CD4-positive, alpha-beta T cell treated with Interferon alpha-2 for 1 hour (primary cell): ENCODE measurements at regions not wholly inside any gene's neighbourhood (a gene's known extent, or its start where the extent isn't known, plus 50 kb on each side); places are given as distances from the start of the nearest gene placed in this dataset.
"Not testable (repeated sequence)": the region's sequence is repeated elsewhere in the genome, so short reads cannot be mapped to it uniquely, and the experiment has no call there.

Experiments used
- DNase-seq, 2 donors: peaks; one replicate each; pipeline ENCODE4 v3.0.0-alpha.2; 2020 to 2022

DNA sequence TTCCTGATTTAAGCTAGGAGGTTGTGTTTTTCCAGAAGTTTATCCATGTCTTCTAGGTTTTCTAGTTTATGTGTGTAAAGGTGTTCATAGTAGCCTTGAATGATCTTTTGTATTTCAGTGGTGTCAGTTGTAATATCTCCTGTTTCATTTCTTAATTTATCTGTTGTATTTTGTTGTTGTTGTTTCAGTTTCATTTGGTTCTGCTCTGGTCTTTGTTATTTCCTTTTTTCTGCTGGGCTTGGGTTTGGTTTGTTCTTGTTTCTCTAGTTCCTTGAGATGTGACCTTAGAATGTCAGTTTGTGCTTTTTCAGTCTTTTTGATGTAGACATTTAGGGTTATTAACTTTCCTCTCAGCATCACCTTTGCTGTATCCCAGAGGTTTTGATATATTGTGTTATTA lies 62.8 kb downstream of the SCP2D1 start:
- not testable (repeated sequence) for DNase-seq

DNA sequence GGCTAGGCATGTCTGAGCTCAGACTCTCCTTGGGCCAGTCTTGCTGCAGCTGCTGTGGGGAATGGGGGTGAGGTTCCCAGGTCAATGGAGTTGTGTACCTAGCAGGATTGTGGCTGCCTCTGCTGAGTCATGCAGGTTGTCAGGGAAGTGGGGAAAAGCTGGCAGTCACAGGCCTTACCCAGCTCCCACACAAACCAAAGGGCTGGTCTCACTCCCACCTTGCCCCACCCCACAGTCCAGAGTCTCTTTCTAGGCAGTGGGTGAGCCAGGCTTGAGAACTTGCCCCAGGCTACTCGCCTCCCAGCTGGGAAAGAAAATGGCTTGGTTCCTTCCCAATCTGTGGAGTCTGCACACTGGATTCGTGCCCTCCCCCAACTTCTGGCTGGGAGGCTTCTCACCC lies 65.7 kb downstream of the SCP2D1 start:
- DNase-seq, result no peak

DNA sequence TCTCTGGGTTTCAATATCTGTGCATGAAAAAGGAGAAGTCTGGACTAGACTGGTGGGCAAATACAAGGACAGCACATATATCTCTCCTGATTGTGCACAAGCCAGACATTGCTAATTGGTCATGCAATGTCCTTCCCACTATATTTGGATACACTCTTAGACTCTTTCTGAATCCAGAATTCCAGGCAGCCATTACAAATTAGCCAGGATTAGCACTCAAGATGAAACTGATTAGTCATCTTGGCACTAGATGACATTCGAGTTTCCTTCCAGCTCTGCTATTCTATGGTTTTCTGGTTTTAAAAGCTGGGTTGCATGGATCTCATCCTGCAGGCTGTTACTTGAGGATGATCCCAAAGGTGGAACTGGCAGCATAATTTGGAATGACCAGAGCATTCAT lies 73.2 kb downstream of the SCP2D1 start:
- DNase-seq, result no peak

DNA sequence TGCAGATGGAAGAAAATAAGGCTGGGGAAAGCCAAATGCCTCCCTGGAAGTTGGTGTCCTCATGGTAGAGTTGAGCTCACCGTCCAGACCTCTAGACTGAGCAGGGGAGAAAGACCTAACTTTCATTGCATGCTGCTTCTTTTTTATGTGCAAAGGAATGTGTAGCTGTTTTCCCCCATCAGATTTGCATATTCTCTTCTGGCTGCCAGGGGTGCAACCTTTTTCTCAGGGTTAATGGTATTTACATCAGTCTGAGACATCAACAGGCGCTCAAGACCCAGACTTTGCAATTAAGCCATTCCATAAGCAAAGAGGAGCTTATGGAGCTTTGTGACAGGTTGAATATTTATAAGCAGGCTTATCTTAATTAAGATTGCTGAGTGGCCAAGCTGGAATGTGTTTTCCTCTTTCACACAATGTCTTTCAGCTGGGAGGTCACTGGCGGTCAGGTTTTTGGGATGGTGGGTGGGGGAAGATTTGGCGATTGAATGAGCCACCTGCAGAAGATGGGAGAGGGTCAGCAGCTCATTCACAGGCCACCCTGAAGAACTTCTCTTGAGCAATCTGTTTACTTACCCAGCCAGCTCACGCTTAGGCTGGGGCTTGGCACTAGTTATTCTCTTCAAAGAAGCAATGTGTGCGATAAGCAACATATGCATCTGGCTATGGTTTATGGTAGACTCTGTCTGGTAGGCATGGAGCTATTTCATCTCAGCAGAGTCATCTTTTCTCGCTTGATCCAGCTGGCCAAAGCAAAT lies 88.6 kb downstream of the SCP2D1 start:
- DNase-seq, result no peak

DNA sequence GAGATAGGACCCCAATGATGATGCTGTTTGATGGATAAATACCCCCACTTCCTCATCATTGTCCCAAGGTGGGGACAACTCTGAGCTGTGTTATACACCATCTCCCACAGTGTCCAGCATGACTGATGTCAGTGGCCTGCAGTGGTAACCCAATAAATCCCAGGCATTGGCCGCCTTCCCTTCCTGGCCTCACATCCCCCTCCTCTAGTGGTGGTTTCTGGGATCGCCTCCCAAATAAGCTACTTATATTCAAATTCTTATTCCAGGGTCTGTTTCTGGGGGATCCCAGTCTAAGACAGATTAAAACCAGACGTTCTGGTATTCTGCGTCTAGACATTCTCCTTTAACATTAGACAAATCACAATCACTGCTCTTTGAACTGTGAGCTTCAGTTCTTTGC lies 90.6 kb downstream of the SCP2D1 start:
- no peak for DNase-seq

DNA sequence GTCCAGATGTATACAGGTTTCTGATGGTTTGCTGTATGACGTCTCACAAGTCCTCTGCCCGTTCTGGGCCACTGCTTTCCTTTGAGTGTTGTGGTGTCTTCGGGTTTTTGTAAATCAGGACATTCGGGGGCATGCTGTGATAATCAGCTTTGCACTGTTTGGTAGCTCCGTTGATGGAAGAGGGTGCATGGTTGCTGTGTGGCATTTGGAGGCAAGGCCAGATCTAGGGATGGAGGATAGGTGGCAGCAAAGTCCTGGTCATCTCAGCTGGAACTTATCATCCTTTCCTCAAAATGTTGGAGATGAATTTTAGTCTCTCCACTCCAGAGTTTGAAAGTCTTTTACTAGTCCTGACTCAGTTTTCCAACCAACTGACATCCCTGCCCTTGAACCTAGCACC lies 91.0 kb downstream of the SCP2D1 start:
- no peak for DNase-seq

DNA sequence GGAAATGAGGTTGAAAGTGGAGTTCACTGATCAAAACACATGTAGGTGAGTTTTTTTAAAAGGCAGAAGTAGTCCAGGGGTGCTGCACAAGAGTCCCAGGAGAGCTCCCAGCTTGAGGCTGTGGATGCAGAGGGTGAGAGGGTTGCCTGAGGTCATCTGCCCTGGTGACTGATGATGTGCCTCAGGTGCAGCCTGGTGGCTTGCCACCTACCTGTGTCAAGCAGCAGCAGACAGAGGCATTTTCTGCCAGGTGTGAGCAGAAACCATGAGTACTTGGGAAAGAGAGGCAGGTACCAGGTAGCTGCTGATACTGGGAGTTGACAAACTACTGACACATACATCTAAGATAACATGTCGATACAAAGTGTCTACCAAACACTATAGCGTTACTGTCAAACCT lies 92.5 kb downstream of the SCP2D1 start:
- DNase-seq, result no peak

DNA sequence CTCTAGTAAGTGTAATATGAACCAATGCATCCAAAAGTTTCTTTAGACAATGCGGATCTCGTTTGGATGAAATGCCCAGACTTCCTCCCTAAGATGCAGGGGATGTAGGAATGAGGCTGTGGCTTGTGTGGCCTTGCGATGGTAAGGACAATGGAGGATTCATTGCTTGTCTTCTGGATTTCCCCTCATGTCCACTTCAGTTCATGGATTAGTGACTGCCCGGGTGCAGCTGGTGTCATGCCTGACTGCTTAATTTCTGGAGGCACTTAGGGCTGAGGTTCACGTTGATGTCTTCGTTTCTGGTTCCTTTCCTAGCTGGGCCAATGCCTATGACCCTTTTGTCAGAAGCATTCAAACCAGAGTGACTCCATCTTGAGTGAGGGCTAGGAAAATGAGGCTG lies 93.8 kb downstream of the SCP2D1 start:
- DNase-seq, result no peak

DNA sequence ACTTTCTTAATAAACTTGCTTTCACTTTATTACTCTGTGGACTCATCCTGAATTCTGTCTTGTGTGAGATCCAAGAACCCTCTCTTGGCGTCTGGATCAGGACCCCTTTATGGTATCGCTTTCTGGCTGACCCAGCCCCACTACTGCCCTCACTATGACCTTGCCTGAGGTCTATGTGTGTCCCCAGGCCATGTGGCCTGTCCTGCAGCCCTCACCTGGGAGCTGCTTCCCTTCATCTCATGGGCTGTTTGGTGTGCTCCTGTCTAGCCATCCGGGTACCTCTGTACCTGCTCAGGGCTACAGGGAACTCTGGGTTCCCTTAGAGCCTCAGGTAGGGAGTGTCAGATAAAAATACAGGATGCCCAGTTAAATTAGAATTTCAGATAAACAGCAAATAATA lies 94.5 kb downstream of the SCP2D1 start:
- no peak for DNase-seq

DNA sequence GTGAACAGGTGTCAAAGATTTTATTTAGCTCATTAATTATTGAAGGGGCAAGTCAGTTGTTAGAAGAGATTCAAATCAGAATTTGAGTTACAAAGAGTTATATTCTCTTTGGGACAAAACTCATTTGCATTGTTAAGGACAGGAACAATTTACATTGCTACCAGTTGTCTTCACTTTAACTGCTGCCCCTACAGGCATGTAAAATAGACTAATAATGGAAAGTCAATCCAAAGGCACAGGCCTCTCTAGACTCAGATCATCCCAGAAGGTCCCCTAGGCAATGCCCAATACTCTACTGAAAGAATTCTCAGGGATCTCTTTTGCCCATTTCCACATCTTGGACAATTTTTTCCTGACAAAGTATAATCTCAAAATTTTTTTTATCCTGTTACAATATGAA lies 95.7 kb downstream of the SCP2D1 start:
- DNase-seq, result no peak

DNA sequence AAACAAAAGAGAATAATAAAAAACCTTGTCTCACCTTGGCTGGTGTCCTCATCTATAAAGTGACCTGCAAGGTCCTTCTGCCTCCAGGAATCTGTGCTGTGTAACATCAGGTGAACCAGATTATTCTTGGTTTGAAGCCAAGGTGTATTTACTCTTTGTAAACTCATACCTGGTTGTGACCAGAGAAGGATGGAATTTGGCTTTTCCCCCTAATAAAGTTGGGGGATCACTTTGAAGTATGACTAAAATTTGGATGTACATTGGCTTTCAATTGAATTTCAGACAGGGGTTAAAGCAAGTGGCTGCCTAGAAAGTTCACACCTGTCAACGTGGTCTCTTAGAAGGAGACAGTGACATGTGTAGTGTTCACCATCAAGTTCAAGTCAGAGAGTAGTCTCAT lies 100.1 kb downstream of the SCP2D1 start:
- no peak for DNase-seq

DNA sequence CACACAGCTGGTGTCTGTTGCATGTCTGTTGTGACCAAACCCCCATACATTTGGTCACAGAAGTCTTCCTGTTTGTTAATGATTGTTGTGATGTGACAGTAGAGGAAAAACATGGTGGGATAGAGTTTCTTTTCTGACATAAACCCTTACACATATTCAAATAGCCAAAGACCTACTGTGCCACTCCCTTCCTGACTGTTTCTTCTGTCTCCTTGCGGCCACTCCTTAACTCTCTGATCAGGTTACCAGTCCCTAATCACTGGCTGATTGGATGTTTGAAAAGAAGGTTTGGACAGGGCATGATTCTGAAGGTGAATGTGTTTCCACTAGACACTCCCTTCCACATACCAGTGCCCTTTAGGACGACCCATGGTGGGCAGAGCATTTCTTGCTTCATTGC lies 101.2 kb downstream of the SCP2D1 start:
- no peak for DNase-seq

DNA sequence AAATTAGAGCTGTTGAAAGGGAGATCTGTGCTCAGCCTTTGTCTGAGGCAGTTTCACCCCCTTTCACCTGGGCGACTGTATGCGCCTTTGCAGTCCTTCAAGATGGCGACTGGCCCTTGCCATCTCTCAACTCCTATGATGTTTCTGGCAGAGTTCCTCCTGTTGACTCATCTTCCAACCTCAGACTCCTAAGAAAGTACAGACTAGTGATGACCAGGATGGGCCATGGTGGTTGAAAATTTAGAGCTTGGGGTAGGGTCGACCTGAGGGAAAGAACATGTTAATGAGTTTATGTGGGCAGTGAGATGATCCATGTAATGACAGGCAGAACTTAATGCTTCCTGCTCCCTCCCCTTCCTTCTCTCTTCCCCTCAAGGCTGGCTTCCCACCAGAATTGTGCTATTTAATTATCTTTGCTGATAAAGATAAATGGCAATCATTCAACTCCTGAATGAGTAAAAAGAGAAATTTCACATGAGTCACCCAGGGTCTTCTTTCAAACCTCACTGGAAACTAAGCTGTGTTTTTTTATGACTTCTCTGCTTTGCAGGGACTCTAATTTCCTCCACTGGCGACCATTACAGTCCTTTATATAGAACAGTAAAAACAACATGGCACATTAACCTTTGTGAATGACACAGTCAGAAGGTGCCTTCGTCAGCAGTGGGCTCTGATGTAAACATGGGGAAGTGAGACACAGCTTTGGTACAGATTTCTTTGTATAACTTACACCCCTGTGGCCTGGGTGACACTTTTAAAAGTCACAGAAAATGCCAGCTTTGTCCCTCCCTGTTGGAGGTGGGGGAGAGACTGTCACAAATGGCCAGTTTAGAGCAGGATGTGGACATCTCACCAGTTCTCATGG lies 103.5 kb downstream of the SCP2D1 start:
- no peak for DNase-seq

DNA sequence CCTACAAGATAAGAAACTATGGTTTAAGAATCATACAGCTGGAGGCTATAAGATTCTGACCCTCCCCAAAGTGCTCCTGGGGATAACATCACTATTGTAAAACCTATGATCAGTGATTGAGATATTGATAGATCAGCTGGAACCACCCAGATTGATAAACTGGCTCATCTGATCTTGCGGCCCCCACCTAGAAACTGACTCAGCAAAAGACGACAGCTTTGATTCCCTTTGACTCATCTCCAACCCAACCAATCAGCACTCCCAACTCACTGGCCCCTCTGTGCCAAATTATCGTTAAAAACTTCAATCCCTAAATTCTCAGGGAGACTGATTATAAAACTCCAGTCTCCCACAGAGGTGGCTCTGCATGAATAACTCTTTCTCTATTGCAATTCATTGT lies 106.4 kb downstream of the SCP2D1 start:
- DNase-seq, result no peak

DNA sequence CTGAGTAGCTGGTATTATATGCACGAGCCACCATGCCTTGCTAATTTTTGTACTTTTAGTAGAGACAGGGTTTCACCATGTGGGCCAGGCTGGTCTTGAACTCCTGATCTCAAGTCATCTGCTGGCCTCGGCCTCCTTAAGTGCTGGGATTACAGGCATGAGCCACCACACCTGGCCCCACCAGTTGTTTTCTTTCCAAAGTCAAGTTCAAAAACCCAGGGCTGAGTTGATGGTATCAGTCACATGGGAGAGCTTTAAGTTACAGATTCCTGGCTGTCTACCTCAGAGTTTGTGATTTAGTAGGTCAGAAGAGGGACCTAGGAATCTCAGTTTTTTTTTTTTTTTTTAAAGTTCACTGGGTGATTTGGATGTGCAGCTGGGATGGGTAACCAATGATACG lies 107.7 kb downstream of the SCP2D1 start:
- no peak for DNase-seq

DNA sequence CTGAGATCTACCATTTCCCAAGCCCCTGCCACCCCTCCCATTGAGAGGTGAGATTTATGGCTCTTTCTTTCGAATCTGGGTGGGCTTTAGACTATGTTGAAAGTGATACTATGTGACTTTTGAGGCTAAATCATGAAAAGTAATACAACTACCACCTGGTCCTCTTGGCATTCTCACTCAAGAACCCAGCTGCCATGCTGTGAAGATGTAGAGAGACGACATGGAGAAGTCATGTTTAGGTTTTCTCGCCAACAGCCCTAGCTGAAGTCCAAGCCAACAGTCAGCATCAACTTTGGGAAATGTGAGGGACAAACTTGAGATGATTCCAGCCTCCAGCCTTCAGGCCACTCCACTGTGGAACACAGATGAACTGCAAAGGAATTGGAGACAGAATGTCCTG lies 108.7 kb downstream of the SCP2D1 start:
- no peak for DNase-seq

DNA sequence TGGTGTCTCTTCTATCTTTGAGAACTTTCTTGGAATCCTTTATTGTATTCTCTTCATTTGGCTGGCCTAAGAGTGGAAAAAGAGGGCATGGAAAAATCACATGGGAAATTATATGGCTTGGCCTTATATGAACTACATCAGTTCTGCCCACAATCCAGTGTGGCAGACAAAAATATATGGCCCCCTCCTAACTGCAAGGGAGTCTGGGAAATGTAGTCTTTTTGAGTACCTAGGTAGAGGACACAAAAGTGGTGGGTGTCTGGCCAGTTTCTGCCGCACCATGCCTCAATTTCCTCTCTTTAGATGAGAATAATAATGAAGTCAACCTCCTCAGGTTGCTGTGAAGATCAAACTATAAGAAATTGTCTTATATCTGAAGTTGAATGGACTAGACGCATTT lies 109.3 kb downstream of the SCP2D1 start:
- no peak for DNase-seq

DNA sequence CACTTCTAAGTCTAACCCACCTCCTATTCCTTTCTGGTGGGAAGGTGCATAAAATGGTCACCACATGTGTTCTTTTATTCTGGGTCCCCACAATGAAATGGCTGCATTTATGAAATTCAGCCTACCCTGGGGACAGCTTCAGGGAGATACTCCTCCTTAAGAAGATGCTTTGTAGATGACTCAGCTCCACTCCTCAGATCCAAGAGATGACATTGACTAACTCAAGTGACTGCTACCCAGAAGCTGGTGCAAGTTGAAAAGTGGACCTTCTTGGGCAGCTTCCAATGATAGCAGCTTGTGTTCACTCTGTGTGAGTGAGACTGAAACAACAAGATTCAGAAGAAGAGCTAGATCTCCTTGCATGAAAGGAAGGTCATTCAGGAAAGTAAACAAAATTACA lies 113.4 kb downstream of the SCP2D1 start:
- DNase-seq, result no peak

DNA sequence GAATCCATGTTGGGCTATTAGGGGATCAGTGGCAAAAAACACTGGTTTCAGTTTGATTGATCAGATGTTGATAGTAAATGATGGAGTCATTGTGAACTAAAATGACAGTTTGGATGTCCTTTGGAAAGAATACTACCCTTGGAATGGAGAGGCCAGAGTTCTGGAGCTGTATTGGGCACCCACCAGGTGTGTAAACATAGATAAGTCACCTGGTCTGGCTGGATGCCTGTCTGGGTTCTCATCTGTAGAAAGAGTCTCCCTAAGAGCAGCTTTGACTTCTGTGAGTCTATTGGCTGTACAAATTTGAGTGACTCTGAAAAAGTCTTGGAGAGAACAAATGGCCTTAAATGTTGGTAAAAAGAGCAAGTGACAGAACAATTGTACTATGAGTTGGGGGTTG lies 115.0 kb downstream of the SCP2D1 start:
- no peak for DNase-seq

DNA sequence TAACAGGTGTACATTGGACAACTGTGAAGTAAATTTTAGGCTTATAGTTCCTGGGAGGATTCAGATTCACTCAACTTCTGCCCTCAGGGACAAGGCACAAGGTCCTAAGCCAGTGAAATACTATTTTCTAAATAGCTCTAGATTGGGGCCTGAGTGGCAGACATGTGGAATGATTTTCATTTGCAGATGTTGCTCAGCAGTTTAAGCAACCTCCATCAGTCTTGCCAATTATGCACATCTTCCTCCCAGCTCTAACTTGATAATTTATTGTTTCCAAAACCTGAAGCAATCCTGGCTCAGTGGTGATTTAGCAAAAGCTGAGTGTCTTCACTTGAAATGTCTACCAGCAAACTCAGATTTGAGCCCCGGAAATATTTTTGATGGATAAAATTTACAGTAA lies 116.2 kb downstream of the SCP2D1 start:
- no peak for DNase-seq

DNA sequence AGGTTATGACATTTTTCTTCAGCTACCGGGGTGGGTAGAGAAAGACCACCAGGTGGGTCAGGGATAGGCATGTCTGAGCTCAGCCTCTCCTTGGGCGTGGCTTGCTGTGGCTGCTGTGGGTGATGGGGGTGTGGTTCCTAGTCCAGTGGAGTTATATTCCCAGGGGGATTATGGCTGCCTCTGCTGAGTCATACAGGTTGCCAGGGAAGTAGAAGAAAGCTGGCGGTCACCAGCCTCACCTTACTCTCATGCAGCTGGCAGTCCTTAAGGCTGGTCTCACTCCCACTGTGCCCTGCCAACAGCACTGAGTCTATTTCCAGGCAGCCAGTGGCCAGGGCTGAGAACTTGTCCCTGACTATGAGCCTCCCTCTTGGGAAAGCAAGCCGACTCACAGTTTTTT lies 130.0 kb downstream of the SCP2D1 start:
- DNase-seq, result no peak

DNA sequence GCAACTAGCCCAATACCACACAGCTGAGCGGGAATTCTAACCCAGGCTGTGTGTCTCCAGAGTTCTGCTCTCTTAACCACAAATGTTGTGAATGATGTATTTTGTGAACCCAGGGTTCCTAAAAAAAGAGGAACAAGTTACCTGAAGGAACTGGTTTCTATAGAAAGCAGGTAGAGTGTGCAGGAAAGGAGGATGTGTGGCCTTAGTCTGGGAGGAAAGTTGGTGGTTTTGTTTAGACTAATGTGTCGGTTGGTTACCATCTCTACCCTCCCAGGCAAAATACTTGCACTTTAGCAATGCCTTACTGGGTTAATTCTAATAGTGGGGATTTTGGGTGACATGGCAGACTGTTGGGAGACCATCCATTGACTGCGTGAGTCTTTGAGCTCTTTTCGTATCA lies 143.3 kb downstream of the SCP2D1 start:
- DNase-seq, result no peak

DNA sequence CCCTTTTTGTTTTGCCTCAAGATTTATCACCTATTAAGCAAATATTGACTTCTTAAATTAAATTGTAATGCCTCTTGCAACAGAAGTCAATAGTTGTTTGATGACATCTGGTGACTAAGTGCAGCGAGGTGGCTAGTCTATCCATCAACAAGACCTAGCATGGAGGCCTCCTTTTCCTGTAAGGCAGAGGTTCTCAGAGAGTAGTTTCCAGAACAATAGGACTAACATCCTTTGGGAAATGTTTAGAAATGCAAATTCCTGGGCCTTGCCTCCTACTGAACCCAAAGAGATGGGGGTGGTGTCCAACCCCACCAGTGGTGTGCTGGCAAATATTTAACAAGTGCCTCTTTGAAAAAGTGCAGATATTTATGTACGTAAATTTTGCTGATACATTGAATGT lies 143.7 kb downstream of the SCP2D1 start:
- DNase-seq, result no peak

DNA sequence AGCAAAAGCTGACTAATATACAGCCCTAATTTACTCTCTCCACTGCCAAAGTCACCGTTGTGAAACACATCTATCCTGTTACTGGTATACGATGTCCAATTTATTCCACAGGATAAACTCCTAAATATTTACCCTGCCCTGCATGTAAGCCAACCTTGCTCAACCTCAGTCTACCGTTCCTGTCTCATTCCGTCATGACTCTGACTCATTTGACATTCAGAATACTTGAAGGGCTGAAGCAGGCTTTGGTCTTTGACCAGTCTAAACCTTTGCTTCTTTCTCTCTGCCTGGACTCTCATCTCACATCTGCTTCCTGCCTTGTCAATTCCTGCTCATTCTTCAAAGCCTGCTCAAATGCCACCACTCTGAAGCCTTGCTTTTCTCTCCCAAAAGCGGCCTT lies 157.5 kb downstream of the SCP2D1 start:
- no peak for DNase-seq

DNA sequence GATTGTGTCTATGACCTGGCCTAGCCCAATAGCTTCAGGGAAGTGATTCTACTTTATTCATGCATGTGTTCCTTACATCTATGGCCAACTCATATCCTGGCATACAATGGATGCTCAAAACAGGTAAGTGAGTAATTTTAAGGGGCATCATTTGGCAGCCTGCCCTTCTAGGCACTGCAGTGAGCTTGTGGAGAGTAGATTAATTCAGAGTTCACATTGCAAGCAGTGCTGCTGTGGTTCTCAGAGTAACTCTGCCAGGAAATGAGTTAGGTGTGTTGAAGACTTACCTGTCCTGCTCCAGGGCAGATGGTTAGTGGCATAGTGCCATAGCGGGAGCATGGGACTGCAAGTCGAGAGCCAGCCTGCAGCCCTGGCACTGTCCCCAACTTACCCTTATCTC lies 158.0 kb downstream of the SCP2D1 start:
- DNase-seq, result no peak
